ENCODE measurements at regions not wholly inside any gene's neighbourhood (a gene's known extent, or its start where the extent isn't known, plus 50 kb on each side); places are given as distances from the start of the nearest gene placed in this dataset.

DNA sequence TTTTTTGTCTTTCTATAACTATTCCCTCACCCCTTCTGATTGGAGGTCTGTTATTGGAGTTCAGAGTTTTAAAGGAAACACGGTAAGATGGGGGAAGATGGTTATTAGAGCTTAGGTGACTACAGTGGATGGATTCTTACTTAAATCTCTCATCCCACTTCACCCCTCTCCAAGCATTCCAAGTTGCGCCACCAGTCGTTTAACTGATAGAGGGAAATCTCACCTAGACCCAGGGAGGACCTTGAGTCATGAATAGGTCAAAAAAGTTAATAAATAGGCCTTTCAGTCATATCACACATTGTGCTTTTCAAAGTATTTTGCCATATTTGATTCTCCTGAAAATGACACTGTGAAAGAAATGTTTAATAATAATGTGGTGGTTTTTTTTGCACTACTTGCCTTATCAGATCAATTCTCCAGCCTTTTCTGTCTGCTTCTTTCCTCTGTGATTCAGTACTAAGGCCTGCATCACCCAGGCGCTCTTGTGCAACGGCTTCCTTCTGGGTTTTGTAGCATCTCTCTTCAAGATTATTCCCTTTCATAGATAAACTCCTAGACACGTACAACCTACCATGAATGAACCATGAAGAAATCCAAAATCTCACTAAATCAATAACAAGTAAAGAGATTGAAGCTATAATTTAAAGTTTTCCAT lies 100.4 kb upstream of the TGFBR2 start:
- DNase-seq (ENCODE audit: low read depth in 4 of 4, low spot score in 3 of 4): no peak

DNA sequence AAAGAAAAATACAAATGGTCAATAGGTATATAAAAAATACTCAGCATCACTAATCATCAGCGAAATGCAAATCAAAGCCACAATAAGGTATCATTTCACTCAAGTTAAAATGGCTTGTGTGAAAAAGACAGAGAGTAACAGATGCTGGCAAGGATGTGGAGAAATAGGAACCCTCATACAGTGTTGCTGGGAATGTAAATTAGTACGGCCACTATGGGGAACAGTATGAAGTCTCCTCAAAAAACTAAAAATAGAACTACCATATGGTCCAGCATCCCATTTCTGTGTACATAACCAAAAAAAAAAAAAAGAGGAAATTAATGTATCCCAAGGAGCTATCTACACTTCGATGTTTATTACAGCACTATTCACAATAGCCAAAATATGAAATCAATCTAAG lies 98.1 kb upstream of the TGFBR2 start:
- DNase-seq (ENCODE audit: low read depth in 4 of 4, low spot score in 3 of 4): no peak

DNA sequence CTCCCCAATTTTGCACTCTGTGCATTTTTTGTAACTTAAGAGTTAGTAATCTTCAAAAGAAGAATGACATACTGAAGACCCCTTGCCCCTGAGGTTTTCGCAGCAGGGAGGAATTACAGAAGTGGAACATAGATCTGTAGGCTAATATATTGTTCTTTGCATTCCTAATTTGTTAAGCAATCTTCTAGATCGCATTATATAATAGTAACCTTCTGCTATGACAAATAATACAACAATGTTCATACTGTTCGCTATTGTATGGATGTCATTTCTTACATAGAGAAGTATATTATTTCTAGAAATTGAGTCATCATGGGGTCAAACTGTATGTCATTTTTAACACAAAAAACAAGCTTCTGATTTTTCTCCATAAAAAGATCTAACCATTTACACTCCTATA lies 95.8 kb upstream of the TGFBR2 start:
- DNase-seq (ENCODE audit: low read depth in 4 of 4, low spot score in 3 of 4): no peak

DNA sequence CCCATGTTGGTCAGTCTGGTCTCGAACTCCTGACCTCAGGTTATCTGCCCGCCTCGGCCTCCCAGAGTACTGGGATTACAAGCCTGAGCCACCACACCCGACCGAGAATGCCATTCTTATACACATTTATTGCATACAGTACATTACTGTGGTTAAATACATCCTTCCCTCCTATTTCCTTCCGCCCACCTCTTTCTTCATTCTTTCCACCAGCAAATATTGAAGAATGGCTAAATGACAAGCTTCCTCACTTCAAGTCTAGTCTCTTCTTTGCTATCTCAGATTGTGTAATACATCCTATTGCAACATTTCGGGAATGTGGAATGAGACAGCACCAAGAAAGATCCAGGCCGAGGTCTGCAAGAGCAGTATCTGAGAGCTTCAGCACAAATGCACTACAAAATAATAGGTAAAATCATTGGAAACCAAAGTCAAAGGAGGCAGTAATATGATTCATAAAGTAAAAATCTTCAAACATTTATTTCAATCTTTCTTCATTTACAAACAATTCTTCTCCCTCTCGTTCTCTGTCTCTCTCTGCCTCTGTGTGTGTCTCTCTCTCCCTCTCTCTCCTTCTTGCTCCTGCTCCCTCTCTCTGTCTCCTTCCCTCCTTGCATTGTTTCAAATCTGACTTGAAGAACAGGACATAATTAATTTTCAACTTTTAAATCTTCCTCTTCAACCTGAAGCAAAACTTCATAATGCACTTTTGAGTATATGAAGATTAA lies 94.7 kb upstream of the TGFBR2 start:
- DNase-seq (ENCODE audit: low read depth in 4 of 4, low spot score in 3 of 4): no peak

DNA sequence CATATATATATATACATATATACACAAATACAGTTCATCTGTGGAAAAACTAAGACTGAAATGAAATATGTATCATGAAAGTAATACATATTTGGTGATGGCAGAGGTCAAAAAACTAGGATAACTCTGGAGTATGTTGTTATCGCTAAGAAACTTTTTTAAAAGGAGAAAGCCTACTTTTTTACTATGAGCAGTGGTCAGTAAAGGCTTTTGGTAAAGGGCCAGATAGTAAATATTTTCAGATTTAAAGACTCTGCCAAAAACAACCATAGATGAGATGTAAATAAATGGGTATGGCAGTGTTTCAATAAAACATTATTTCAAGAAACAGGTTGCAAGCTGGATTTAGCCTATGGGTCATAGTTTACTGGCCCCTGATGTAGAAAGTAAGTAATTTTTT lies 93.8 kb upstream of the TGFBR2 start:
- DNase-seq (ENCODE audit: low read depth in 4 of 4, low spot score in 3 of 4): no peak

DNA sequence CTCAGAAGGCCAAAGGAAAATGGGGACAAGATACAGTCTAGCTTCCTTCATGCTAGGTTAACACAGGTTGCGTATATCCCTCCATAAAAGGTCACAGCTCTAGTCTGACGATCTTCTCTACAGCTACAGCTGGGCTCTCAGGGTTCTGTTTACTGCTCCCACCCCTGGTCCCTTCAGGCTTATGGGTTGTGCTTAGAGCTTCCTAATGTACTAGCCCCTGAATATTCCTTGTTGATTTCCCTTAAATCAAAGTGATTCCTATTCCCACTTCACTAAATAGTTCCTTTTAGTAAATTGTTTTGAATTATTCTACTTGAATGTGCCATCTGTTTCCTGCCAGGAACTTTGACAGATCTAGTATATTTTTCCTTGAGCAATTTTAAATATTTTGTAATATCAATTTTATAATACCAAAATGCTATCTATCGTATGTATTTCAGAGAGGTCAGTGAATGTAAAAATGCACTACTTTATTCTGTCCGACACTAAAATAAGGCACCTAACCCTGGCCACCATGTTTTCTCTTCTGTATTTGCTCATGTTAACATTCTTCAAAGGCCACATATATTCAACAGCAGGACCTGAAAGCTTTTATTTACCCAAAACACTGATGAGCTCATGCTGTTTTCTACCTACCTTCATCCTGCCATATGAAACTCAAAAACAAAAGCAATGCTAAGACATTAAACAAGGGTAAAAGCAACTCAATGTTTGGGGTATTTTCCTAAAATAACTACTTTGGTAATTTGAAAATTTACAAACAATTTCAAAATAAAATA lies 92.8 kb upstream of the TGFBR2 start:
- DNase-seq (ENCODE audit: low read depth in 4 of 4, low spot score in 3 of 4): no peak

DNA sequence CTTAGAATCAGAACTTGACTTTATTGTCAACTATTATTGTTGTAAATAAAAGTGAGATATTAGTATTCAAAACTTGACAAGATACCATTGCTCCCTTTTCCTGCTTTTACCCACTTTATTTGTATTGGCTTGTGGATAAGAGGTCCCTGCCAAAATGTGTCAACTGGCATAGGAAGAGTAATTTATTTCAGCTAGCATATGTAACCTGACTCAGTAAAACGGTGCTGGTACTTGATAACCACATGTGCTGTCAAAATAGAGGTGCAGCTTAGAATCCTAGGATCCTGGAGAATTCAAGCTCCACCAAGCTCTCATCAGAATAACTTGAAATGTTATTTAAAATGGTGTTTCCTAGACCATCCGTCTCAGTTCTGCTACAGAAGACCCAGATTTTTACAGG lies 90.2 kb upstream of the TGFBR2 start:
- no peak for DNase-seq (ENCODE audit: low read depth in 4 of 4, low spot score in 3 of 4)

DNA sequence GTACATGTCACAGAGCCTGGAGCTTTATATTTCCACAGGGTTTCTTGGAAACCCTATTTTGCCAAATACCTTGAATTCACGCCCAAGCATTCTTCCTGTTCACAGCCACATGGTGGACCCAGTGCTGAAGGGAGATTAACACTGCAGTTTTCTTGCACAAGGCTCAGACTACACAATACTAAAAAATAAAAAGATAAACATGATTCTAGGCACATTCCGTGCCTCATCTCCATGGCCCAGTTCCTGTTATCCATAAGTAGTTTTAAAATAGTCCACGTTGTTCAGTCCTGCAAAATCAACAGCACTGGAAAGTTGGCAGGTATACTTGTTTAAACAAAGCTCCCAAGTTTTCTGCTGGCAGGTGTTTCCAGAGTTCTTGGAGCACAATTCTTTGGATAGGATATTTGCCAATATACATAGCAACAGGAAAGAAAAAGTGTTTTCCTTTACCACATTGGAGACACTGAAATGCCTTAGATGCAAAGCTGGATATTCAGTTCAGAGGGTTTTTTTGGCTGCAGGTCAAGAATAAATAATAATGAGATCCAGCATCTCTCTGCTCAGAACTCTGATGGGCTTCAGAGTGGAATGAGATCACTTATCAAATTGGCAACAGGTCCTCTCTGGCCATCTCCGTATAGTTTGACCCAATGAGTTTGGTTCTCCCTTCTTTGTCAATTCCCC lies 88.1 kb upstream of the TGFBR2 start:
- DNase-seq (ENCODE audit: low read depth in 4 of 4, low spot score in 3 of 4): peak in 1 of 4 donors; percentile 9

DNA sequence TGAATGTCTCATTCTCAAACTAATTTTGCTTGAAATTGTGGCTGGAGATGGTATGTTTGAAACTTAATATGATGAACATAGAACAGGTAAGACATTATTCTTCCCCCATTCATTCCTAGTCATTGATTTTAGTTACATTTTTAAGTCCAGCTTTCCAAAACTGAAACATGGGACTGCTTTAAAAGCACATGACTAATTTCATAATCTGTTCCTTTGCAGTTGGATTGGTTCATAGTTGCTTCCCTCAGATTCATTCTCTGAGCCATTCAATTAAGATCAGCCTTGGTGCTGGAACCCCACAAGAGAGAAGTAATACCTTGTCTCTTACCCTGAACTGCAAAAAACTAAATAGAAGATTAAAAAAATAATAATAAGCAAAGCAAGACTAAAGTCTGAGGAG lies 87.5 kb upstream of the TGFBR2 start:
- no peak for DNase-seq (ENCODE audit: low read depth in 4 of 4, low spot score in 3 of 4)

DNA sequence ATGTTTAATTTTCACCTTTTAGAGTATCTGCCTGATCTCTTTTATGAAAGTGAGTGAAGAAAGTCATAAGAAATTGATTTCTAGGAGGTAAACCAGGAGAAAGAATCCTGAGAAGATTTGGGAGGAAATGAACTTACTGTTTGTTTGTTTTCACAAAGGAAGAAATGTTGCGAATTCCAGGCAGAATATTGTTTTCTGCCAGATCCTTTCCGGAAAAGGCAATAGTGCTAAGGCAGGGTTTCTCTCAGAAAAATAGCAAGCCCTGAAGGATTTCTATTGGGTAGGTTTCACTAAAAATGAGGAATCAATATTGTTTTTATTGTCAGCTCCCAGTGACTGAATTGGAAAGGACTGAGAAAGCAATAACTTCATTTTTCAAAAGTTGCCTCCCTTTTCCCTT lies 85.7 kb upstream of the TGFBR2 start:
- no peak for DNase-seq (ENCODE audit: low read depth in 4 of 4, low spot score in 3 of 4)

DNA sequence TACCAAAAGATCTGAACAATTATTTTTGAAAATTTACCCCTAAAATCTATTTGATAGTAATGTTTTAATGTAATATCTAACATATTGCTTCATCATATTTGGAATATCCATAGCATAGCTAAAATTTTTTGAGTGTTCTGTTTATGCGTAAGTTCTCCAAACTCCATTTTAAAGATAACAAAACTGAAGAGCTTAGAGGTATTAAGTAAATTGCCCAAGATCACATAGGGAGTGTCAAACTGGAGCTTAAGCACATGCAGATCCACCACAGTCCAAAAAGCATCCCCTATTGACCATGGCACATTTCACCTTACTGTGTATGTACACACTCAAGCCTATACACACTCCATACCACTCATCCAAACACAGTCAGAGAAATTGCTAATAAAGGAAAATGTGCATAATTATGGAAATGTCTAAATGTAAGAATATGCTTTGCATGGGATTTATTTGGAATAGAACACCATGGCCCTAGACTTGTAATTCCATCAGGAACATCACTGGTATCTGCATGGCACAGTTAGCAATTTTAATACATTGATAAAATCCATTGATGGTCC lies 85.2 kb upstream of the TGFBR2 start:
- no peak for DNase-seq (ENCODE audit: low read depth in 4 of 4, low spot score in 3 of 4)

DNA sequence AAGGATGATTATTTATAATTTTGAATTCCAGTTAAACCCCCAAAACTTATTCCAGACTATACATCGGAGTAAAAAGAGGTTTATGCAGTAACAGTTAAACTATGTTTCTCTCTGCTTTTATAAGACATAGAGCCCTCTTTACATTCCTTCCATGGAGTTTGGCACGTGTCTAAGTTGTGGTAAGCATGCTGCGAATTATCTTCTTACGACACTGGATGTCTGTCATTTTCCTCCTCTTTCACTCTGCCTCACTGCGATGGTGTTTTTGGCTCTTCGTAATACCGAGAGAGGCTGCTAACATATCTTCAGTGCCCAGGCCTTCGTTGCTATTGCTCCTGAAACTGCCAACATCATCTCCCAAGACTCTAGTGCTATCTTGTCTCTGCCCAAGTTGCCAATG lies 83.9 kb upstream of the TGFBR2 start:
- no peak for DNase-seq (ENCODE audit: low read depth in 4 of 4, low spot score in 3 of 4)

DNA sequence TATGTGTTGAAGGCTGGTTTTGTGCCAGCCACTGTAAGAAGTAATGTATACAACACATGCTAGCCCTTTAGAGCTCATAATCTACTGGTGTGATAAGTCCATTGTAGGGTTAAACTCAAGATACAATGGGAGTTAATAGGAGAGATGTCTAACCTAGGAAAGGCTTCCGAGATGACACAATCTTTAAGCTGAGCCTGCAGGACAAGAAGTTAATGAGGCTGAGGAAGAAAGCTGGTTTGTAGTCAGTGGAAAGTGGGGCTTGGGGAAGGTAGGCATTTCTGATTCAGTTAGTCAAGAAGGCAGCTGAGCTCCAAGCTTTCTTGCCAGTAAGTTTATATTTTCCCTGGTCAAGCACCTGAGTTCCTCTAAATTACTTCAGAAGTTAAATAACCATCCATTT lies 83.0 kb upstream of the TGFBR2 start:
- DNase-seq (ENCODE audit: low read depth in 4 of 4, low spot score in 3 of 4): no peak

DNA sequence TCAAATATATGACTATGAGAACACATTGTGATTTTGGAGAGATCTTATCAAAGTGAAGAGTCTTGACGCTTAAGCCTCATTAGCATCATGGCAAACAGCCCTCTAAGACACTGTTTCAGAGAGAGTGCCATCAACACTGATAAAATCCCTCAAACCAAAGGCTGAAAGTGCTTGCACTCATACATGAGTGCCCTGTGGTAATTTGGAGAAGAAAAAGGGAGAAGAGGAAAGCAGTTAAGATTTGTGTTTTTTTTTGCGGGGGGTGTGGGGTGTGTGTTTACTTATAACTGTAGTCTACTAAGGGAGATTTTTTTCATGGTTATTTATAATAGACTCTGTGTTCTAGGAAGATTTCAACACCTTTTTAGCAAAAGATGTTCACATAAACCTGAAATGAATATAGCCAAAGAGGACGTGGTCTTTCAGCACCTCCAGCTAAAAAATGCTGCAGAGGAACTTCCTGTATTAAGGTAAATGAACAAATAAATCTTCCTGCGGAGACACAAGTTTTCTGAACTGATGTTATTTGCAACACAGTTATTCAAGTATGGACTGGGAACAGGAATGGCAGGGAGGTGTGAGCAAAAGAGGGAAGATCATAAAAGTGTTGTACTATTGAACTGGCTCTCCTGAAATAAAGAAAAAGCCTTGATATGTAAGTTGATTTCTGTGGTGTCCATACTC lies 81.9 kb upstream of the TGFBR2 start:
- no peak for DNase-seq (ENCODE audit: low read depth in 4 of 4, low spot score in 3 of 4)

DNA sequence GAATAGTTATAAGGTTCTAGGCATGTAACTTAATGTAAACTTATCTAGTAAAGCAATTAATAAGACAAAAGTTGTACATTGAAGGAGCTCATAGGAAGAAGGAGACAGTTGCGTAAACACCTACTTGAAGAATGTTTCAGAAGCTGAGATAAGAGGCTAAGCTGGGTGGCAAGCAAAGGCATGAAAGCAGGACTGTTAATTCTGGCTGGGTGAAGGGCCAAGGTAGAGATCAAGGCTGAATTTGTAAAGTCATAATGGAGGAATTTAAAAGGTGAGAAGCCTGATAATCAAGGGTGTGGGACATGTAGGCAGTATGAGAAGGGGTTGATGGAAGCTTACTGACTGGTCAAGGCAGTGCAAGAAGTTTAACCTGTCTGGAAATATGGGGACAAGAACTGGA lies 80.4 kb upstream of the TGFBR2 start:
- no peak for DNase-seq (ENCODE audit: low read depth in 4 of 4, low spot score in 3 of 4)

DNA sequence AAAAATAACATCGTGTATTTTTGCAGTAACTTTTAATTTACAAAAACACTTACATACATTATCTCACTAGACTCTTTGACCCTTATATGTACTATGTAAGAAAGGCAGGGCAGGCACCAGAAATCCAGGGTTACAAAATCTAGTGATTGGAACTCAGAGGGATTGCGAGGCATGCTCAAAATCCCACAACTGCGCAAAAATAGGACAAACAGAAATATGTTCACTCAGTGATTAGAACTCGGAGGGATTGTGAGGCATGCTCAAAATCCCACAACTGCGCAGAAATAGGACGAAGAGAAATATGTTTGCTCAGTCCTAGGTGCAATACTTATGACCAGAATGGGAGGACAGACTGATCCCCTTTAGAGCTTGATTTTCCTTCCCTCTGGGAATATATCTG lies 79.2 kb upstream of the TGFBR2 start:
- DNase-seq (ENCODE audit: low read depth in 4 of 4, low spot score in 3 of 4): no peak

DNA sequence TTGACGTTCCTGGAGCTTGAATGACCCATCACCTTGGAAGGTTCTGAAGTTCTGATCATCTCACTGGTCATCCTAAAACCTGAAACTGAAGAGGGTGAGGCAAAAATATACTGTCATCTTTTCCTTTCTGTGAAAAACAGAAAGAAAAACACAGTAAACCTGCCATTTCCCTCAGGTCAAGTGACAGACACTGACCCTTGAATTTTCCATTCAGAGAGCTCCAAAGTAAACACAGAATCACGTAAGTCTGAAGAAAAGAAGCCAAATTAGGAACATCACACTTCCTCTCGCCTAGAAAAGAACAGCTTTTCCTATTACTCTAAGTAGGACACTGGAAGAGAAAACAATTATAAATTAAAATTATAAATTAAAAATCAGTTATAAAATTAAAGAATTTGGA lies 78.7 kb upstream of the TGFBR2 start:
- no peak for DNase-seq (ENCODE audit: low read depth in 4 of 4, low spot score in 3 of 4)

DNA sequence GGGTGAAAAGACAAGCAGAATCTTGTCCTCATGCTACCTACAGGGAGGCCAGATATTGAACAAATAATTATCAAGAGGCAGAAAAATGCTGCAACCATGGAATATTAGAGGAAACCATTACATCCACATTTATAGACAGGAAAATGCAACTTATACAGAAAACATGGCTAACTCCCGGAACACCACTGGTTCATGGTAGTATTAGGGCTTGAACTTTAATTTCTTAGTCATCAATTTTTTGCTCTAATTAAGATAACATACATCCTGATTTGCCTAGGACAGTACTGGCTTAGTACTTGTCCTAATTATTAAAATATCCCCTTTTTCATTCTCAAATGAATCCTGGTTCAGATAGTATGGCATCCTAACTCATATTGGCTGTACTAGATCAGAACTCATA lies 76.3 kb upstream of the TGFBR2 start:
- DNase-seq (ENCODE audit: low read depth in 4 of 4, low spot score in 3 of 4): no peak

DNA sequence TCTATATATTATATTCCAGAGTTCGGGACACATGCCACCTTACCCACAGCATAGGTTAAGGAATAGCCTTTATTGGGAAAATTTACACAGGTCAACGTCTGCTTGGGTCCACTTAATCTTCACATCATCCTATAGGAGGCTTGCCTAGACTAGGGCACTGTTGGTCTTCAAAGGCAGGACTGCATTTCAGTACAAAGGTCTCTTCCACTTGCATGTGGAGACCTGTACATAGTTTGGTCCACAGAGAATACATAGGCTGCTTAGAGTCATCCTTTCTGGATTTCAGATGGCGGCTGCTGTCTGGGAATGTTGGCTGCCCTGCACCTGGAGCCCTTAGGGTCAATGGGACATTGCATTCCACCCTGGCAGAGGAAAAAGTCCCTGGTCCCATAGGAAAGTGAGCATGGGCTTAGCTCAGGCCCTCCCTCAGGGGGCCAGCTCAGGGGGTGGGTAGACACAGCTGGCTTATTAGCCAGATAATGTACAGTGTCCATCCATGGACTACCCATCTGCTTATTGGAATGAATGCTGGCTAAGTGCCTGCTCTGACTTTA lies 75.3 kb upstream of the TGFBR2 start:
- DNase-seq (ENCODE audit: low read depth in 4 of 4, low spot score in 3 of 4): no peak

DNA sequence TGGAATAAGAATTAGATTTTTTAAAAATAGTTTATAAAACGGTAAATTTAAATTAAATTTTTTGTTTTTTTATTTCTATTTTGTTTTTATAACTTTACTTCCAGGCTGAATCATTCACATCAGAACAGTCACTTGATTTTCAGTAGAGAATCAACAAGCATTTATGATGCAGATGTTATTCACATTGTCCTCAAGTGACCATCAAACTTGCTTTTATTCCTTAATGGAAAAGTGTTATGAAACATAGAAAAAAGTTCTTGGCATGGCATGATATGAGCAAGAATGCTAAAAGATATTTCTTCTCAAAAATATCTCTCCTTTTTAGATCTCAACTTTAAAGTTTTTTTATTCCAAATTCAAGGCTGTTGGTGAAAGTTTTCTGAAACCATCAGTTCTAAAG lies 70.9 kb upstream of the TGFBR2 start:
- DNase-seq (ENCODE audit: low read depth in 4 of 4, low spot score in 3 of 4): no peak
